Colonic mucosa (tissue), 4 donors: ENCODE measurements at regions not wholly inside any gene's neighbourhood (a gene's known extent, or its start where the extent isn't known, plus 50 kb on each side); places are given as distances from the start of the nearest gene placed in this dataset.

ENCODE experiments used
- DNase-seq: peaks from one replicate; pipeline ENCODE4 v3.0.0-alpha.2; 2020
- H3K27ac ChIP-seq: fragments of 200-600 bp; one replicate; pipeline ENCODE4 v1.8.0; 2021
- H3K27me3 ChIP-seq: fragments of 200-600 bp; one replicate; pipeline ENCODE4 v1.8.0; 2021
- H3K36me3 ChIP-seq: fragments of 200-600 bp; one replicate; pipeline ENCODE4 v1.8.0; 2021
- H3K4me1 ChIP-seq: fragments of 200-600 bp; one replicate; pipeline ENCODE4 v1.8.0; 2021; ENCODE audit warnings: mild to moderate bottlenecking
- H3K4me3 ChIP-seq: fragments of 200-600 bp; one replicate; pipeline ENCODE4 v1.8.0; 2021
- H3K9ac ChIP-seq, 2 donors: one replicate each; pipeline ENCODE4 v1.7.0; 2013; ENCODE audit warnings: control low read depth in 2 of 2, low read depth in 2 of 2, low read length in 2 of 2
- H3K9me3 ChIP-seq: fragments of 200-600 bp; one replicate; pipeline ENCODE4 v1.8.0; 2021
- CTCF ChIP-seq: fragments of 200-600 bp; IDR thresholded peaks from one replicate; pipeline ENCODE4 v1.8.0; 2022; ENCODE audit warnings: antibody characterized with exemption, mild to moderate bottlenecking
- intact Hi-C: fragments of 100-400 bp; cut with DNase I; formaldehyde crosslinking; loops from one replicate; pipeline ENCODE4 v1.14.1; 2022
- donor health status: healthy.
- donor health status: DM: no; HTN: no; CAD: no.
- donor health status: DM: no; HTN: no; CAD: no.

GRCh38 chr2:136254681-136255080 is 136.7 kb upstream of the CXCR4 start:
- Histone ChIP-seq H3K27me3 (no peaks in the 10 kb centered on the region), H3K36me3 (no peaks in the 10 kb centered on the region), H3K4me1 (no peaks in the 10 kb centered on the region), H3K27ac (no peak overlapping the region), H3K9me3 (no peaks in the 10 kb centered on the region), H3K9ac (no peak overlapping the region), H3K4me3 (no peak overlapping the region)
- intact Hi-C loops = no loop called here
- TF ChIP-seq CTCF = no peak
- DNase-seq = no peak

GRCh38 chr2:136253288-136254004 is 135.5 kb upstream of the CXCR4 start:
- H3K9ac ChIP-seq = no peak overlapping the region
- H3K27me3 ChIP-seq = no peaks in the 10 kb centered on the region
- no peaks in the 10 kb centered on the region for H3K36me3 ChIP-seq
- H3K27ac ChIP-seq = no peak overlapping the region
- no peak for TF ChIP-seq CTCF
- DNase-seq = no peak
- intact Hi-C loops = no loop called here
- H3K4me1 ChIP-seq = no peaks in the 10 kb centered on the region
- H3K9me3 ChIP-seq = no peaks in the 10 kb centered on the region
- no peak overlapping the region for H3K4me3 ChIP-seq

- H3K9ac ChIP-seq = no peak overlapping the region
- no peak for TF ChIP-seq CTCF
- no peaks in the 10 kb centered on the region for H3K9me3 ChIP-seq
- no peak for DNase-seq
- no peak overlapping the region for H3K27ac ChIP-seq
- H3K27me3 ChIP-seq = no peaks in the 10 kb centered on the region
- no peak overlapping the region for H3K4me3 ChIP-seq
- intact Hi-C loops = no loop called here
- no peaks in the 10 kb centered on the region for H3K36me3 ChIP-seq
- no peaks in the 10 kb centered on the region for H3K4me1 ChIP-seq
Measured at GRCh38 chr2:136251885-136252585, 134.1 kb upstream of the CXCR4 start.

- H3K4me1 ChIP-seq = no peaks in the 10 kb centered on the region
- H3K4me3 ChIP-seq = no peak overlapping the region
- TF ChIP-seq CTCF = no peak
- intact Hi-C loops = no loop called here
- DNase-seq = no peak
- H3K9me3 ChIP-seq = no peaks in the 10 kb centered on the region
- H3K27ac ChIP-seq = no peak overlapping the region
- no peaks in the 10 kb centered on the region for H3K27me3 ChIP-seq
- H3K9ac ChIP-seq = no peak overlapping the region
- H3K36me3 ChIP-seq = no peaks in the 10 kb centered on the region
Measured at GRCh38 chr2:136251197-136251884, 133.4 kb upstream of the CXCR4 start.

- H3K27ac ChIP-seq = no peak overlapping the region
- intact Hi-C loops = no loop called here
- H3K4me3 ChIP-seq = no peak overlapping the region
- no peak overlapping the region for H3K9ac ChIP-seq
- no peaks in the 10 kb centered on the region for H3K27me3 ChIP-seq
- H3K9me3 ChIP-seq = no peaks in the 10 kb centered on the region
- no peak for TF ChIP-seq CTCF
- H3K4me1 ChIP-seq = no peaks in the 10 kb centered on the region
- DNase-seq = no peak
- no peaks in the 10 kb centered on the region for H3K36me3 ChIP-seq
Measured at GRCh38 chr2:136250131-136250530, 132.2 kb upstream of the CXCR4 start.
